ENCODE measurements at regions not wholly inside any gene's neighbourhood (a gene's known extent, or its start where the extent isn't known, plus 50 kb on each side); places are given as distances from the start of the nearest gene placed in this dataset.

- WGBS, 3 donors = 69 to 74% (median 71%) methylated on average over 6 of the region's 6 CpGs
- no peaks in the 10 kb centered on the region for H3K4me1 ChIP-seq (ENCODE audit: insufficient read depth)
- H3K4me3 ChIP-seq = no peak overlapping the region
- no peak for DNase-seq
- H3K9me3 ChIP-seq = peaks cover 0 to 5% of the 10 kb centered on the region in 2 donors
- TF ChIP-seq CTCF (IDR thresholded peaks at IDR 0.05) = no peak
- no peak for TF ChIP-seq POLR2A (IDR thresholded peaks at IDR 0.05)
- no peak overlapping the region for H3K27ac ChIP-seq
- intact Hi-C loops (cut with DNase I) = loop anchor here in 1 of 4 donors (10.0 kb wide), 1 partner anchor 1747 kb away; no protein-coding TSS in a partner anchor
- H3K27me3 ChIP-seq = no peaks in the 10 kb centered on the region
- H3K36me3 ChIP-seq = no peaks in the 10 kb centered on the region
Observed at GRCh38 chr17:33531311-33531710, 238.2 kb upstream of the ASIC2 start.

GRCh38 chr17:33534087-33534486 lies 241.0 kb upstream of the ASIC2 start:
- H3K27me3 ChIP-seq = no peaks in the 10 kb centered on the region
- WGBS, 3 donors = 33 to 65% (median 40%) methylated on average over 9 of the region's 9 CpGs
- no peaks in the 10 kb centered on the region for H3K9me3 ChIP-seq
- H3K27ac ChIP-seq = no peak overlapping the region
- intact Hi-C loops (cut with DNase I) = loop anchor here in 1 of 4 donors (10.0 kb wide), 1 partner anchor 1749 kb away; no protein-coding TSS in a partner anchor
- TF ChIP-seq POLR2A (IDR thresholded peaks at IDR 0.05) = no peak
- TF ChIP-seq EP300 (IDR thresholded peaks at IDR 0.05) = no peak
- no peak for TF ChIP-seq CTCF (IDR thresholded peaks at IDR 0.05)
- H3K36me3 ChIP-seq = no peaks in the 10 kb centered on the region
- no peaks in the 10 kb centered on the region for H3K4me1 ChIP-seq (ENCODE audit: insufficient read depth)
- no peak for DNase-seq
- H3K4me3 ChIP-seq = no peak overlapping the region

GRCh38 chr17:33545124-33545523 lies 252.0 kb upstream of the ASIC2 start:
- no peaks in the 10 kb centered on the region for H3K27me3 ChIP-seq
- no peak overlapping the region for H3K4me3 ChIP-seq
- intact Hi-C loops (cut with DNase I) = no loop called here
- no peaks in the 10 kb centered on the region for H3K9me3 ChIP-seq
- H3K36me3 ChIP-seq = no peaks in the 10 kb centered on the region
- no peak overlapping the region for H3K27ac ChIP-seq
- WGBS, 3 donors = 83 to 90% (median 88%) methylated on average over 4 of the region's 4 CpGs
- H3K4me1 ChIP-seq (ENCODE audit: insufficient read depth) = no peaks in the 10 kb centered on the region
- no peak for DNase-seq
- TF ChIP-seq POLR2A (IDR thresholded peaks at IDR 0.05) (no peak), CTCF (IDR thresholded peaks at IDR 0.05) (no peak), EP300 (IDR thresholded peaks at IDR 0.05) (no peak)

DNA sequence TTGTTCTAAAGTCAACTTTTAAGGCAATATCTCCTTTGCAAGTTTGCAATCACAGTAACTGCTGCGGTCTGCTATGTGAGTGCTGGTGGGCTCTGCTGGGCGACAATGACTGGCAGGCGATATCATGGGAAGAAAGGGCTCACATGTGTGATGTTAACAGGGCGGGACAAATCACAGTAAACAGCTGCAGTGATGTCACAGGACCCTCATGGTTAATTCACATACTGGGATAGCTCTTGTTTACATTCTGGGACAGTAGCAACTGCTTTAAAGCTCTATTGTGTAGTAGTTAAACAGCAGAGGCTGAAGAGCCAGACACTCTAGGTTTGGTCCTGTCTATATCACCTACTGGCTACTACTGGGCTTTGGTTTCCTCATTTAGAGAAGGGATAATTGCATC lies 257.2 kb upstream of the ASIC2 start:
- TF ChIP-seq POLR2A (IDR thresholded peaks at IDR 0.05) (no peak), EP300 (IDR thresholded peaks at IDR 0.05) (no peak), CTCF (IDR thresholded peaks at IDR 0.05) (no peak)
- no peak for DNase-seq
- 51 to 74% (median 60%) methylated on average over 4 of the region's 4 CpGs for WGBS, 3 donors
- Histone ChIP-seq H3K4me3 (no peak overlapping the region), H3K27me3 (no peaks in the 10 kb centered on the region), H3K36me3 (no peaks in the 10 kb centered on the region), H3K9me3 (no peaks in the 10 kb centered on the region), H3K27ac (no peak overlapping the region), H3K4me1 (ENCODE audit: insufficient read depth) (no peaks in the 10 kb centered on the region)
- intact Hi-C loops (cut with DNase I) = no loop called here
